GM19397 (cell line): ENCODE measurements at regions not wholly inside any gene's neighbourhood (a gene's known extent, or its start where the extent isn't known, plus 50 kb on each side); places are given as distances from the start of the nearest gene placed in this dataset.
"Not testable (repeated sequence)": the region's sequence is repeated elsewhere in the genome, so short reads cannot be mapped to it uniquely, and the experiment has no call there.

Experiments
- ATAC-seq: cut with Tn5 transposase; IDR thresholded peaks from one replicate; pipeline ENCODE4 v1.9.1; 2021; ENCODE audit warnings: mild to moderate bottlenecking, moderate library complexity; ENCODE audit not compliant: unreplicated experiment

DNA sequence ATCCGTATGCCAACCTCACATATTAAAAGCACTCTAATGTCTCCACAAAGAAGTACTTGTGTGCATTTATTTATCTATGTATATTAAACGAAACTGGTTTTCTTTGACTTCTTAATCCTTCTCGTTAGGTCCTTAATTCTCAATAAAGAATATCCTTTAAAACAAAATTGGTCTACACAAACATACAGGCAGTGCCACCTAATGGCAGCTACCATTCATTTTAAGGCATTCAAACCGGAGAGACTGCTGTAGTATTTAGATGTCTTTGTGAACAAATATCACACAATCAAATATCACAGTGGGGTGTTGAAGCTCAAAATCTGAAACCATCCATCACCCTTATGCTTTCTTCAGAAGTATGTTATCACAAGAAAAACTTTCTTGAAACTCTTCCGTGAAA, 96.6 kb upstream of the IRAK1BP1 start:
- no peak for ATAC-seq

DNA sequence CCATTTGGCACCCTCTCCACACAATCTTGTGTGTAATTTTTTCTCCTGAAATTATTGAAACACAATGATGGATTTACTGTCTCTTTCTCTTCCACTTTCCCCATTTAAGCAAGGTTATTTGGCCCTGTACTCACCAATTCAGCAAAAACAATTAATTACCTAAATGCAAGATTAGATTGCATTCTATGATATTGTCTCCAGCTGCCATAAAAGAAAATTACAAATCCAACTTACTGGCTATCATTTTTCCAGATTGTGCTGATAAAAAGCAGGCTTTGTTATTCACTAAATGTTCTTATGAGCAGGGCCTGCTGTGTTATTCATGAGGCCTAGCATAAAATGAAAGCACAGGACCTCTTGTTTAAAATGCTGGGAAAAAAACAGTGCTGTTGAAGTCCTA, 95.8 kb upstream of the IRAK1BP1 start:
- ATAC-seq, result no peak

DNA sequence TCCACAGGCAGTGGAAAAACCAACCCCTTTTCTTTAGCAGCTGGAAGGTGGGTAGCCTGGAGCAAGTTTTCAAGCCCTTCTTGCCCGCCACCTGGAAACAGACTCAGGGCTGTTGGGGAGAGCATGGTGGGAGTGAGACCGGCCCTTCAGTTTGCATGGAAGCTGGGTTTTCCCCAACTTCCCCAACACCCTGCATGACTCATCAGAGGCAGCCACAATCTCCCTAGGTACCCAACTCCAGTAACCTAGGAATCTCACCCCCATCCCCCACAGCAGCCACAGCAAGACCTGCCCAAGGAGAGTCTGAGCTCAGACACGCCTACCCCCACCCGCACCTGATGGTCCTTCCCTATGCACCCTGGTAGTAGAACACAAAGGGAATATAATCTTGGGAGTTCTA, 86.3 kb upstream of the IRAK1BP1 start:
- ATAC-seq, result no peak

DNA sequence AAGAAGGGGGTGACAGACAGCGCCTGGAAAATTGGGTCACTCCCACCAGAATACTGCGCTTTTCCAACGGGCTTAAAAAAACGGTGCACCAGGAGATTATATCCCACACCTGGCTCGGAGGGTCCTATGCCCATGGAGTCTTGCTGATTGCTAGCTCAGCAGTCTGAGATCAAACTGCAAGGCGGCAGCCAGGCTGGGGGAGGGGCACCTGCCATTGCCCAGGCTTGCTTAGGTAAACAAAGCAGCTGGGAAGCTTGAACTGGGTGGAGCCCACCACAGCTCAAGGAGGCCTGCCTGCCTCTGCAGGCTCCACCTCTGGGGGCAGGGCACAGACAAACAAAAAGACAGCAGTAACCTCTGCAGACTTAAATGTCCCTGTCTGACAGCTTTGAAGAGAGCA, 84.0 kb upstream of the IRAK1BP1 start:
- ATAC-seq, result not testable (repeated sequence)

DNA sequence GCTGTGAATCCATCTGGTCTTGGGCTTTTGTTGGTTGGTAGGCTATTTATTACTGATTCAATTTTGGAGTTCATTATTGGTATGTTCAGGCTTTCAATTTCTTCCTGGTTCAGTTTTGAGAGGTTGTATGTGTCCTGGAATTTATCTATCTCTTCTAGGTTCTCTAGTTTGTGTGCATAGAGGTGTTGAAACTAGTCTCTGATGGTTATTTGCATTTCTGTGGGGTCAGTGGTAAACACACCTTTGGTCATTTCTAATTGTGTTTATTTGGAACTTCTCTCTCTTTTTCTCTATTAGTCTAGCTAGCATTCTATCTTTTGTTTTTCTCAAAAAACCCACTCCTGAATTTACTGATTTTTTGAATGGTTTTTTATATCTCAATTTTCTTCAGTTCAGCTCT, 70.1 kb upstream of the IRAK1BP1 start:
- no peak for ATAC-seq

DNA sequence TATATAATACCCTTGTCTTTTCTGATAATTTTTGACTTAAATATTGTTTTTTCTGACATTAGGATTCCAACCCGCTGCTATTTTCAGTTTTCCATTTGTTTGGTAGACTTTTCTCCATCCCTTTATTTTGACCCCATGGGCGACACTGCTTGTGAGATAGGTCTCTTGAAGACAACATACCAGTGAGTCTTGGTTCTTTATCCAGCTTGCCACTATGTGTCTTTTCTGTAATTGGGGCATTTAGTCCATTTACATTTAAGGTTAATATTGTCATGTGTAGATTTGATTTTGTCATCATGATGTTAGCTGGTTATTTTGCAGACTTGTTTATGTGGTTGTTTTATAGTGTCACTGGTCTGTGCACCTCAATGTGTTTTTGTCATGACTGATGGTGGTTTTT, 67.7 kb upstream of the IRAK1BP1 start:
- no peak for ATAC-seq

DNA sequence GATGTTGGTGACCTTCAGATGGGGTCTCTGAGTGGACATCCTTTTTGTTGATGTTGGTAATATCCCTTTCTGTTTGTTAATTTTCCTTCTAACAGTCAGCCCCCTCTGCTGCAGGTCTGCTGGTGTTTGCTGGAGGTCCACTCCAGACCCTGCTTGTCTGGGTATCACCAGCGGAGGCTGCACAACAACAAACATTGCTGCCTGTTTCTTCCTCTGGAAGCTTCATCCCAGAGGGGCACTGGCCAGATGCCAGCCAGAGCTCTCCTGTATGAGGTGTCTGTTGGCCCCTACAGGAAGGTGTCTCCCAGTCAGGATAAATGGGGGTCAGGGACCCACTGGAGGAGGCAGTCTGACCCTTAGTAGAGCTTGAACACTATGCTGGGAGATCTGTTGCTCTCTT, 60.6 kb upstream of the IRAK1BP1 start:
- ATAC-seq, result not testable (repeated sequence)

DNA sequence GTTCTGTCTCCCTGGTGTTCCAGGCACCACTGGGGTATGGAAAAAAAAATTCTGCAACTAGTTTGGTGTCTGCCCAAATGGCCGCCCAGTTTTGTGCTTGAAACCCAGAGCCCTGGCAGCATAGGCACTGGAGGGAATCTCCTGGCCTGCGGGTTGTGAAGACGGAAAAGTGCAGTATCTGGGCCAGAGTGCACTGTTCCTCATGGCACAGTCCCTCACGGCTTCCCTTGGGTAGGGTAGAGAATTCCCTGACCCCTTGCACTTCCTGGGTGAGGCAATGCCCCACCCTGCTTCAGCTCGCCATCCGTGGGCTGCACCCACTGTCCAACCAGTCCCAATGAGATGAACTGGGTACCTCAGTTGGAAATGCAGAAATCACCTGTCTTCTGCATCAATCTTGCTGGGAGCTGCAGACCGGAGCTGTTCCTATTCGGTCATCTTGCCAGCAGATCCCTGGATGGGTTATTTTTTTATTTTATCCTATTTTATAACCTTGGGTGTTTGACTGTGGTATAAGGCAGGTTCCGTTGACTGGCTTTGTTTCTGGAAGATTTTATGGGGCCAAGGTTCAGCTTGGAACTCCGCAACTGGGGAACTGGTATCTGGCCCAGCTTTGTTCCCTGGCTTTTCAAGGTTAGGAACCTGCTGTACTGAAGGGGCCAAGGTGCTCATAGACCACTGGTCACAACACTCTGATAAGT, 59.5 kb upstream of the IRAK1BP1 start:
- ATAC-seq, result not testable (repeated sequence)

DNA sequence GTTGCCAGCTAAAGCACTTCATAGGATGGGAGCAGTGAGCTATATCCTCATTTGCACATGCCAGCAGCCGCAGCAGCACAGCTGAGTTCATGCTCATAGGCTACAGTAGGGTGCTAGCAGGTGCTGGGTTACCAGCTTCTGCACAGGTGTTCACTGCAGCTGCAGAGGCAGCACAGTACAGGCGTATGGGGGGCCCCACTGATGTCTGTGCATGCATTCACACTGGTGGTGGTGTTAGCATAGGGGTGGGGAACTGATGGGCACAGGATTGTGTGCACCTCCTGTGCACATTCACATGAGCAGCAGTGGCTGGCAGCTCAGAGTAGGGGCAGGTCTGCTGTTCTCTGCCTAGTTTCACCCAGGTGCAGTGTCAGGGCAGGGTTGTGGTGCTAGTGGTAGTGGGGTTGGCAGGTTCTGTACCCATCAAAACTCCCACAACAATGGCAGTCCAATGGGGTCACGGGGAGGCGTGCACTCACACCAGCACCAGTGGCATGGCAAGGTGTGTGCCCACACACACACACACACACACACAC, 58.9 kb upstream of the IRAK1BP1 start:
- no peak for ATAC-seq

DNA sequence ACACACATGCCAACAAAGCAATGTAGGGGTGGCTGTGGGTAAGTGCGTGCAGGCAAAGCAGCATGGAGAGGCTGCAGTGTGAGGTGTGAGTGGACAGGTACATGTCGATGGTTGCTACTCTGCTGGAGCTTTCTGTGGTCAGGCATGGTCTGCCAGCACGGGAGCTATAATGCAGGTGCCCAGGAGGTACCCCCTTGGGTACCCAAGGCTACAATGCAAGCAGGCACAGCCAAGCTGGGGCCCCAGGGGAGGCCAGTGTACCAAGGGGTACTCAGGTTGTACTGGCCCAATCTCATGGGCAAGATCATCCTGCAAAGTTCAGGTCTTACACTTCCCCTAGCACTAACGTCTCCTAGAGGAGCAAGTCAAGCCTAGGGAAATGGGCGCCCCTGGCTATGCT, 58.4 kb upstream of the IRAK1BP1 start:
- no peak for ATAC-seq

DNA sequence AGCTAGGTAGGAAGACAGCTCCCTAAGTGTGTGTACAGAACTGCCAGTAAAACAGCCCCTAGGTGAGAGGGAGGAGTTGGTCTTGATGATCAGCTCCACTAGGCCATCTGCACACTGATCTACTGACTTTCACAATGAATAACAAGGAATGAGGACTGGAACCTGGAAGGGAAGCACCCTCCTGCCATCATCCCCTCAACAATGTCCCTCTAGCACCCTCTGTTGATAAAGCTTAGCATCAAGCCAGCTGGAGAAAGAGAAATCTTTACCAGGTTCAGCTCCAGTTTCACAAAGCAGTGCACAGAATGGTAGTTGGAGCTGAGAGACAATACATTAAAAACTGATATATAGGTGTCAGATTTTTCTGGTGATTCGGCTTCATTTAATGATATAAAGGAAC, 57.2 kb upstream of the IRAK1BP1 start:
- no peak for ATAC-seq

DNA sequence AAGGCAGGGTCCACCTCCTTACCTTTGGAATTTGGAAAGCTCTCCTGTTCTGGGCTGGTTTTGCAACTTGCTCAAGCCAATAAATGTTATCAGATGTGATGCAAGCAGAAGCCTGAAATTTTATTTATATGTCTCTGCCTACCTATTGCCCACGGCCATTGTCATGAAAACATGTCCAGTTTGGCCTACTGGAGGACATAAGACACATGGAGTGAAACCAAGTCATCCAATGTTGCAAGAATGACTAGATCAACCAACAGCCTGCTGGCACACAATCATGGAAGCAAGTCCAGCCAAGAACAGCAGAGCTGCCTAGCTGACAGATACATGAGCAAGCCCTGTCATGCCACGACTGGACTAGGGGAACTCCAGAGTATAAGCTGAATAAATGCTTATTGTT, 56.7 kb upstream of the IRAK1BP1 start:
- no peak for ATAC-seq
